SK-N-SH (cell line): ENCODE measurements at regions not wholly inside any gene's neighbourhood (a gene's known extent, or its start where the extent isn't known, plus 50 kb on each side); places are given as distances from the start of the nearest gene placed in this dataset.

Source experiments
- CTCF ChIA-PET: fragments of 300-600, 350-600 bp; formaldehyde crosslinking; extraction: SDS; loops from one replicate; lab custom pipeline; 2021; lab: Yijun Ruan, JAX
- POLR2A ChIA-PET: fragments of 350-600 bp; sonication (Branson Sonifier 250); formaldehyde crosslinking; extraction: SDS; loops from one replicate; lab custom pipeline; 2020; ENCODE audit warnings: antibody characterized with exemption, inconsistent platforms; lab: Yijun Ruan, JAX
- DNase-seq: peaks from one replicate; pipeline ENCODE4 v3.0.0; 2012
- H2AFZ ChIP-seq: fragments of 200-600 bp; sonication (generic); 2 replicates; pipeline ENCODE4 v1.8.1; 2016; ENCODE audit warnings: antibody characterized with exemption, mild to moderate bottlenecking, low read depth
- H3F3A ChIP-seq: fragments of 200-600 bp; sonication (generic); replicated peaks from 2 replicates; pipeline ENCODE3; 2016; ENCODE audit warnings: antibody characterized with exemption, mild to moderate bottlenecking; ENCODE audit not compliant: insufficient read depth
- H3K27ac ChIP-seq, 2 experiments: fragments of 200-500 bp in 1 of 2; fragments of 200-600 bp in 1 of 2; sonication (Bioruptor generic) in 1 of 2; sonication (generic), shearing (Covaris generic) in 1 of 2; 2 replicates each; pipeline versions ENCODE4 v1.5.1 to v1.6.1; 2014 to 2016; ENCODE audit warnings: low read depth in 2 of 2, inconsistent platforms in 1 of 2, low read length in 1 of 2, mild to moderate bottlenecking in 1 of 2, mixed read lengths in 1 of 2
- H3K27me3 ChIP-seq: fragments of 200-600 bp; sonication (generic), shearing (Covaris generic); 2 replicates; pipeline ENCODE4 v1.6.1; 2016; ENCODE audit warnings: mixed run types; ENCODE audit not compliant: insufficient read depth
- H3K36me3 ChIP-seq, 2 experiments: fragments of 200-500 bp in 1 of 2; fragments of 200-600 bp in 1 of 2; sonication (Bioruptor generic) in 1 of 2; sonication (generic) in 1 of 2; replicated peaks in 1 of 2; 2 replicates each; pipeline versions ENCODE3 to v1.5.1; 2014 to 2016; ENCODE audit warnings: low read length in 1 of 2, mild to moderate bottlenecking in 1 of 2; ENCODE audit not compliant: insufficient read depth in 2 of 2, control insufficient read depth in 1 of 2
- H3K4me1 ChIP-seq, 2 experiments: fragments of 200-500 bp in 1 of 2; fragments of 200-600 bp in 1 of 2; sonication (Bioruptor generic) in 1 of 2; sonication (generic), shearing (Covaris generic) in 1 of 2; 2 replicates each; pipeline versions ENCODE4 v1.5.1 to v1.6.1; 2014 to 2016; ENCODE audit warnings: low read depth in 1 of 2, low read length in 1 of 2, mixed run types in 1 of 2; ENCODE audit not compliant: insufficient read depth in 2 of 2, control insufficient read depth in 1 of 2
- H3K4me2 ChIP-seq: fragments of 200-600 bp; sonication (generic), shearing (Covaris generic); 2 replicates; pipeline ENCODE4 v1.6.1; 2017; ENCODE audit warnings: mixed run types
- H3K4me3 ChIP-seq, 2 experiments: fragments of 200-500 bp in 1 of 2; fragments of 200-600 bp in 1 of 2; sonication (Bioruptor generic) in 1 of 2; sonication (generic), shearing (Covaris generic) in 1 of 2; 2 replicates each; pipeline versions ENCODE4 v1.5.1 to v1.8.1; 2014 to 2016; ENCODE audit warnings: low read depth in 2 of 2, inconsistent platforms in 1 of 2, low read length in 1 of 2, mild to moderate bottlenecking in 1 of 2, mixed read lengths in 1 of 2, moderate library complexity in 1 of 2
- H3K79me2 ChIP-seq: fragments of 200-600 bp; sonication (generic); 2 replicates; pipeline ENCODE4 v1.8.1; 2017; ENCODE audit warnings: mild to moderate bottlenecking; ENCODE audit not compliant: insufficient read depth
- H3K9ac ChIP-seq: fragments of 200-600 bp; sonication (generic); 2 replicates; pipeline ENCODE4 v1.6.1; 2017; ENCODE audit warnings: mixed run types
- H3K9me2 ChIP-seq: fragments of 200-600 bp; sonication (generic); 2 replicates; pipeline ENCODE4 v1.6.1; 2017; ENCODE audit warnings: mixed run types
- H3K9me3 ChIP-seq: fragments of 200-600 bp; sonication (generic); 2 replicates; pipeline ENCODE4 v1.6.1; 2017; ENCODE audit warnings: mixed run types, mild to moderate bottlenecking, moderate library complexity
- H4K20me1 ChIP-seq: fragments of 200-600 bp; sonication (generic); 2 replicates; pipeline ENCODE4 v1.6.1; 2017; ENCODE audit warnings: mild to moderate bottlenecking, mixed run types; ENCODE audit not compliant: insufficient read depth
- CTCF ChIP-seq: fragments of 200-600 bp; sonication (generic); IDR thresholded peaks from 2 replicates; pipeline ENCODE4 v1.6.1; 2017; ENCODE audit warnings: antibody characterized with exemption, mild to moderate bottlenecking, moderate library complexity
- EP300 ChIP-seq, 2 experiments: IDR thresholded peaks; 2 replicates each; pipeline versions ENCODE4 v1.4.0 to v1.6.1; 2012; ENCODE audit warnings: borderline replicate concordance in 1 of 2, low read depth in 1 of 2, low read length in 1 of 2
- EZH2phosphoT487 ChIP-seq: fragments of 200-600 bp; sonication (generic); IDR thresholded peaks from 2 replicates; pipeline ENCODE4 v1.6.1; 2017; ENCODE audit warnings: low read depth, mixed run types, mild to moderate bottlenecking, antibody characterized with exemption, moderate library complexity, borderline replicate concordance
- FOXJ3 ChIP-seq: sonication (generic); formaldehyde crosslinking; IDR thresholded peaks from 2 replicates; pipeline ENCODE4 v1.5.1; 2020; ENCODE audit warnings: mild to moderate bottlenecking, missing genetic modification reagents
- FOXM1 ChIP-seq: IDR thresholded peaks from 2 replicates; pipeline ENCODE4 v1.4.0; 2012; ENCODE audit warnings: low read depth, mild to moderate bottlenecking
- GABPA ChIP-seq: IDR thresholded peaks from 2 replicates; pipeline ENCODE4 v1.4.0; 2012; ENCODE audit warnings: low read depth, mild to moderate bottlenecking
- GATA2 ChIP-seq: sonication (generic); formaldehyde crosslinking; IDR thresholded peaks from 2 replicates; pipeline ENCODE4 v1.5.0; 2020; ENCODE audit warnings: mild to moderate bottlenecking, missing genetic modification reagents
- JUND ChIP-seq: IDR thresholded peaks from 2 replicates; pipeline ENCODE4 v1.4.0; 2012
- MEF2A ChIP-seq: IDR thresholded peaks from 2 replicates; pipeline ENCODE4 v1.4.0; 2012; ENCODE audit warnings: low read depth, borderline replicate concordance
- MXI1 ChIP-seq: IDR thresholded peaks from 2 replicates; pipeline ENCODE4 v1.6.1; 2012; ENCODE audit warnings: mild to moderate bottlenecking, low read depth, low read length, improper control_type of control experiment
- RAD21 ChIP-seq: IDR thresholded peaks from 2 replicates; pipeline ENCODE4 v1.6.1; 2012; ENCODE audit warnings: mild to moderate bottlenecking, low read length
- RCOR1 ChIP-seq: fragments of 150-350 bp; IDR thresholded peaks from 2 replicates; pipeline ENCODE4 v1.6.1; 2017; ENCODE audit warnings: antibody characterized with exemption, low read length
- RXRA ChIP-seq: IDR thresholded peaks from 2 replicates; pipeline ENCODE4 v1.4.0; 2012; ENCODE audit warnings: low read depth, mild to moderate bottlenecking, borderline replicate concordance
- WGBS: methylation state at CpG from one replicate; pipeline ENCODE4 v1.1.6; 2017; ENCODE audit warnings: low lambda C conversion rate; 5-methylcytosine and 5-hydroxymethylcytosine counted together
- TF ChIP-seq, protein P1 (sequence below): fragments of 150-350 bp; IDR thresholded peaks from 2 replicates; pipeline ENCODE4 v1.6.1; 2016; ENCODE audit warnings: mild to moderate bottlenecking, low read depth, low read length
- TF ChIP-seq, protein P2 (sequence below): IDR thresholded peaks from 2 replicates; pipeline ENCODE4; 2012

DNA sequence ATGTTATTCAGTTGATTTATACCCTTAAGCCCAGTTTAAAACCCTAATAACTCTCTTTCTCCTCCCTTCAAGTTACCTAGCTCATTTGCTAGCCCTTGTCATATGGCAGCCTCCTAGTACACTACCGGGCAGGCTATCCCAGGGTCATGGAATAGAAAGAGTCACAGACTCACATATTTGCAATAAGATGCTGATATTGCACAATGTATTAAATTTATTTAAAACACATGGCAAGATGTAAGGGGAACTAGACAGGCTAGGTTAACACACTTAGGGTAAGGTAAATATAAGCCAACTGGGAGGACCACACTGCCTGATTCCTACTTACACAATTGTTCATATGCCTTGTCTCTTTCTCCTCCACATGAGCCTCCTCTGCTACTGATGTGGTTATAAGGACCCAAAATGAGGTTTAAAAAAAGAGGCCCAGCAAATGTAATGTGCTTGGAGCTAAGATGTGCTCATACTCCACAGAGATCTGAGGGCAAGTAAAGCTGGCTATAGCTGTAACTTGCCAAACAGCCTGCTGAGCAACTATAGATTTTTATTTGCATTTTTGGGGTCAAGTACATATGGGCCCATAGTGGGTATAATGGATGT lies 130.0 kb downstream of the ENC1 start:
- Histone ChIP-seq H3K4me2 (no peak overlapping the region), H3K9me3 (no peaks in the 10 kb centered on the region), H3K27me3 (no peaks in the 10 kb centered on the region), H3K9me2 (no peaks in the 10 kb centered on the region), H3K36me3 (no peaks in the 10 kb centered on the region), H4K20me1 (no peaks in the 10 kb centered on the region), H3K9ac (no peak overlapping the region)
- CTCF ChIA-PET: interaction anchor here (1.4 kb wide), 1 partner anchor 10 kb away, joined by 4 read pairs; no protein-coding TSS in a partner anchor
- WGBS: 94% methylated on average over 1 of the region's 1 CpG
- TF ChIP-seq MXI1: no peak
- no peak for TF ChIP-seq RXRA
- no peak for TF ChIP-seq JUND
- TF ChIP-seq, all 33 proteins: peak for 0
- no peak overlapping the region for H3K4me3 ChIP-seq
- H3K79me2 ChIP-seq: no peaks in the 10 kb centered on the region
- H3F3A ChIP-seq: no peaks in the 10 kb centered on the region
- no peak overlapping the region for H3K27ac ChIP-seq
- POLR2A ChIA-PET: no interaction called here
- H3K4me1 ChIP-seq: peaks cover 0 to 6% of the 10 kb centered on the region in 2 experiments; a peak in 2 of 4 replicates
- H2AFZ ChIP-seq: no peak overlapping the region
- no peak for DNase-seq

GRCh38 chr5:74507370-74508005 lies 133.0 kb downstream of the ENC1 start:
- no peaks in the 10 kb centered on the region for H3K79me2 ChIP-seq
- no peak overlapping the region for H2AFZ ChIP-seq
- no peak overlapping the region for H3K4me3 ChIP-seq
- no peaks in the 10 kb centered on the region for H3F3A ChIP-seq
- no peaks in the 10 kb centered on the region for H4K20me1 ChIP-seq
- H3K27ac ChIP-seq: no peak overlapping the region
- no peaks in the 10 kb centered on the region for H3K36me3 ChIP-seq
- H3K4me1 ChIP-seq: peaks cover 0 to 6% of the 10 kb centered on the region in 2 experiments; a peak in 2 of 4 replicates
- H3K9me3 ChIP-seq: no peaks in the 10 kb centered on the region
- 61% methylated on average over 6 of the region's 6 CpGs for WGBS
- TF ChIP-seq JUND (no peak), EP300 (IDR thresholded peaks at IDR 0.05; ENCODE audit: borderline replicate concordance in 1 of 2, low read depth in 1 of 2, low read length in 1 of 2) (peak in 1 of 2 experiments; percentile 42; a peak in 1 of 4 replicates), GATA2 (CRISPR knock-in tag) (peak; percentile 42; the same call in 1 of the 2 replicates), MEF2A (no peak)
- H3K27me3 ChIP-seq: no peaks in the 10 kb centered on the region
- peak; percentile 30 for DNase-seq
- POLR2A ChIA-PET: no interaction called here
- H3K9me2 ChIP-seq: no peaks in the 10 kb centered on the region
- no peak overlapping the region for H3K4me2 ChIP-seq
- no peak overlapping the region for H3K9ac ChIP-seq
- CTCF ChIA-PET: interaction anchor here (1.0 kb wide), 1 partner anchor 9 kb away, joined by 5 read pairs; no protein-coding TSS in a partner anchor

GRCh38 chr5:74506119-74506518 lies 134.4 kb downstream of the ENC1 start:
- no peak overlapping the region for H3K27ac ChIP-seq
- H2AFZ ChIP-seq: no peak overlapping the region
- no peak overlapping the region for H3K9ac ChIP-seq
- no peaks in the 10 kb centered on the region for H3K9me3 ChIP-seq
- no peak for TF ChIP-seq CTCF
- TF ChIP-seq, protein P1, sequence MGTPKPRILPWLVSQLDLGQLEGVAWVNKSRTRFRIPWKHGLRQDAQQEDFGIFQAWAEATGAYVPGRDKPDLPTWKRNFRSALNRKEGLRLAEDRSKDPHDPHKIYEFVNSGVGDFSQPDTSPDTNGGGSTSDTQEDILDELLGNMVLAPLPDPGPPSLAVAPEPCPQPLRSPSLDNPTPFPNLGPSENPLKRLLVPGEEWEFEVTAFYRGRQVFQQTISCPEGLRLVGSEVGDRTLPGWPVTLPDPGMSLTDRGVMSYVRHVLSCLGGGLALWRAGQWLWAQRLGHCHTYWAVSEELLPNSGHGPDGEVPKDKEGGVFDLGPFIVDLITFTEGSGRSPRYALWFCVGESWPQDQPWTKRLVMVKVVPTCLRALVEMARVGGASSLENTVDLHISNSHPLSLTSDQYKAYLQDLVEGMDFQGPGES: no peak
- TF ChIP-seq RCOR1: no peak
- TF ChIP-seq, protein P2, sequence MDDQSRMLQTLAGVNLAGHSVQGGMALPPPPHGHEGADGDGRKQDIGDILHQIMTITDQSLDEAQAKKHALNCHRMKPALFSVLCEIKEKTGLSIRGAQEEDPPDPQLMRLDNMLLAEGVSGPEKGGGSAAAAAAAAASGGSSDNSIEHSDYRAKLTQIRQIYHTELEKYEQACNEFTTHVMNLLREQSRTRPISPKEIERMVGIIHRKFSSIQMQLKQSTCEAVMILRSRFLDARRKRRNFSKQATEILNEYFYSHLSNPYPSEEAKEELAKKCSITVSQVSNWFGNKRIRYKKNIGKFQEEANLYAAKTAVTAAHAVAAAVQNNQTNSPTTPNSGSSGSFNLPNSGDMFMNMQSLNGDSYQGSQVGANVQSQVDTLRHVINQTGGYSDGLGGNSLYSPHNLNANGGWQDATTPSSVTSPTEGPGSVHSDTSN: no peak
- no peak for TF ChIP-seq EZH2phosphoT487
- TF ChIP-seq FOXJ3 (CRISPR knock-in tag): no peak
- no peak for TF ChIP-seq RAD21
- TF ChIP-seq FOXM1: no peak
- TF ChIP-seq GABPA: no peak
- peaks cover 0 to 6% of the 10 kb centered on the region in 2 experiments; a peak in 2 of 4 replicates for H3K4me1 ChIP-seq
- CTCF ChIA-PET: interaction anchor here (0.8 kb wide), 1 partner anchor 15 kb away, joined by 3 read pairs; no protein-coding TSS in a partner anchor
- no peaks in the 10 kb centered on the region for H3F3A ChIP-seq
- no peak for DNase-seq
- no peaks in the 10 kb centered on the region for H4K20me1 ChIP-seq
- H3K4me2 ChIP-seq: no peak overlapping the region
- H3K9me2 ChIP-seq: no peaks in the 10 kb centered on the region
- H3K79me2 ChIP-seq: no peaks in the 10 kb centered on the region
- H3K4me3 ChIP-seq: no peak overlapping the region
- WGBS: 86% methylated on average over 8 of the region's 8 CpGs
- POLR2A ChIA-PET: no interaction called here
- H3K27me3 ChIP-seq: no peaks in the 10 kb centered on the region
- H3K36me3 ChIP-seq: no peaks in the 10 kb centered on the region
